HEK293 (cell line): ENCODE measurements at regions not wholly inside any gene's neighbourhood (a gene's known extent, or its start where the extent isn't known, plus 50 kb on each side); places are given as distances from the start of the nearest gene placed in this dataset.

ENCODE experiments used
- CTCF ChIA-PET: fragments of 350-600 bp; formaldehyde crosslinking; extraction: SDS; loops from one replicate; lab custom pipeline; 2021; ENCODE audit warnings: antibody characterized with exemption; lab: Yijun Ruan, JAX
- POLR2A ChIA-PET: fragments of 300-600 bp; formaldehyde crosslinking; extraction: SDS; loops from one replicate; lab custom pipeline; 2020; ENCODE audit warnings: antibody characterized with exemption, inconsistent platforms; lab: Yijun Ruan, JAX
- H3K27ac ChIP-seq: fragments of 200-500 bp; sonication (Bioruptor generic); 2 replicates; pipeline ENCODE4 v1.5.1; 2014; ENCODE audit warnings: low read depth, low read length, control low read depth, inconsistent platforms; ENCODE audit errors: extremely low read depth
- H3K36me3 ChIP-seq, 2 experiments: fragments of 200-500 bp in 1 of 2; sonication (Bioruptor generic) in 1 of 2; 1 replicate in 1 of 2; 2 replicates in 1 of 2; pipeline ENCODE4 v1.5.1; 2014 to 2017; ENCODE audit warnings: inconsistent platforms in 2 of 2, low read length in 2 of 2; ENCODE audit not compliant: control insufficient read depth in 2 of 2, insufficient read depth in 1 of 2
- H3K4me1 ChIP-seq: fragments of 200-500 bp; sonication (Bioruptor generic); 2 replicates; pipeline ENCODE4 v1.5.1; 2014; ENCODE audit warnings: mild to moderate bottlenecking, low read length, inconsistent platforms; ENCODE audit not compliant: control insufficient read depth, insufficient read depth
- H3K4me3 ChIP-seq: 2 replicates; pipeline ENCODE4 v1.5.1; 2011; ENCODE audit warnings: low read depth, mild to moderate bottlenecking, control low read depth, low read length, moderate library complexity
- H3K9me3 ChIP-seq: fragments of 200-500 bp; sonication (Bioruptor generic); 2 replicates; pipeline ENCODE4 v1.5.1; 2014; ENCODE audit warnings: low read depth, low read length, inconsistent platforms; ENCODE audit not compliant: control insufficient read depth, insufficient read depth
- GFI1B ChIP-seq: fragments of 450-650 bp; formaldehyde crosslinking; IDR thresholded peaks from 2 replicates; pipeline ENCODE4 v1.5.1; 2016; ENCODE audit warnings: missing biosample characterization, missing genetic modification characterization
- KLF10 ChIP-seq: fragments of 450-650 bp; IDR thresholded peaks from 2 replicates; pipeline ENCODE4 v1.5.1; 2018; ENCODE audit warnings: missing biosample characterization, mild to moderate bottlenecking, missing genetic modification characterization
- KLF8 ChIP-seq: fragments of 450-650 bp; formaldehyde crosslinking; IDR thresholded peaks from 2 replicates; pipeline ENCODE4 v1.5.1; 2016; ENCODE audit warnings: missing biosample characterization, missing genetic modification characterization
- OVOL3 ChIP-seq: fragments of 450-650 bp; formaldehyde crosslinking; IDR thresholded peaks from 2 replicates; pipeline ENCODE4 v1.5.1; 2016; ENCODE audit warnings: missing biosample characterization, missing genetic modification characterization
- SP7 ChIP-seq: fragments of 450-650 bp; formaldehyde crosslinking; IDR thresholded peaks from 2 replicates; pipeline ENCODE4 v1.5.1; 2016; ENCODE audit warnings: missing biosample characterization, missing genetic modification characterization
- WT1 ChIP-seq: fragments of 450-650 bp; formaldehyde crosslinking; IDR thresholded peaks from 2 replicates; pipeline ENCODE4 v1.5.1; 2016; ENCODE audit warnings: missing biosample characterization, missing genetic modification characterization
- ZNF335 ChIP-seq: fragments of 450-650 bp; formaldehyde crosslinking; conservative IDR thresholded peaks from 2 replicates; pipeline ENCODE4 v1.5.1; 2016; ENCODE audit warnings: missing biosample characterization, missing genetic modification characterization
- ZNF433 ChIP-seq: fragments of 450-650 bp; formaldehyde crosslinking; IDR thresholded peaks from 2 replicates; pipeline ENCODE4 v1.5.1; 2016; ENCODE audit warnings: missing biosample characterization, missing genetic modification characterization, low read depth
- ZNF768 ChIP-seq: fragments of 450-650 bp; formaldehyde crosslinking; IDR thresholded peaks from 2 replicates; pipeline ENCODE4 v1.5.1; 2018; ENCODE audit warnings: missing biosample characterization, mild to moderate bottlenecking, missing genetic modification characterization
- ZNF830 ChIP-seq: fragments of 450-650 bp; IDR thresholded peaks from 2 replicates; pipeline ENCODE4 v1.5.0; 2018; ENCODE audit warnings: missing biosample characterization, missing genetic modification characterization, low read depth, mild to moderate bottlenecking, moderate library complexity
- TF ChIP-seq, protein P1 (sequence below): fragments of 450-650 bp; formaldehyde crosslinking; IDR thresholded peaks from 2 replicates; pipeline ENCODE4 v1.5.1; 2016; ENCODE audit warnings: missing biosample characterization, missing genetic modification characterization
- TF ChIP-seq, protein P2 (sequence below): fragments of 450-650 bp; formaldehyde crosslinking; IDR thresholded peaks from 2 replicates; pipeline ENCODE4 v1.5.1; 2016; ENCODE audit warnings: missing biosample characterization, missing genetic modification characterization
- TF ChIP-seq, protein P3 (sequence below): fragments of 450-650 bp; formaldehyde crosslinking; IDR thresholded peaks from 2 replicates; pipeline ENCODE4 v1.5.1; 2016; ENCODE audit warnings: missing biosample characterization, missing genetic modification characterization

DNA sequence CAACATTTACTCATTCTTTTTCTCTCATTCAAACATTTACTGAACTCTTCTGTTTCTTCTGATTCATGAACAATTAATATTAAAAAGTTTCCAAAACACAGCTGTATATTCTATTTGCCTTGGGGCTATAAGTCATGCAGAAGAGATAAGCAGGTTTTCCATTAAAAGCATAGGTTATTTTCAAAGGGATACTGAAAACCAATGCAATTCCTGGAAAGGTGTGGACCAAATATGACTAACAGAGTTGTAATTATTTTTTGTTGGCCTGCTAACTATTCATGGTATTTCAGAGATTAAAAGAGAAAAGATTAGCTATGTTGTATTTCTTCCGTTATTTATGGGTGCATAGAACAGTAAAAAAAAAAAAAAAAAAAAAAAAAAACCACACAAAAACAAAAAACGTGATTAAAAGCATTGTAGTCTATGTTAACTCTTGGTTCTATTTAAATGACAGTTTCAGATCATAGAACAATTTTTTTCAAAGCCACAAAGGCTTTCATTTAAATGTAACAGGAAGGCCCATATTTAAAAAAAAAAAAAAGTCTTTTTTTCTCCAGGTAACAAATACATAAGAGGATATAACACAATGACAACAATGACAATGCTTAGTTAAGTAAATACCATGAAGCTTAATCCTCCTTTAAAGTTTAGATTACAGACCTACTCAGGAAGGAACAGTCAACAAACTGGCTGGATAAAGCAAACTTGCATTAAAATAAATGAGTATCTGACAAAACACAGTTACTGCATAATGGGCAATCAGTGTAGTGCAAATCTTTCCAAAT, 1042.9 kb downstream of the GATA3 start:
- no peak overlapping the region for H3K4me3 ChIP-seq
- H3K27ac ChIP-seq = no peak overlapping the region
- CTCF ChIA-PET = no interaction called here
- H3K9me3 ChIP-seq = no peaks in the 10 kb centered on the region
- 0 out of 2 replicates have a peak, but pooled peaks cover 3% of the 10 kb centered on the region for H3K4me1 ChIP-seq
- TF ChIP-seq, protein P1, sequence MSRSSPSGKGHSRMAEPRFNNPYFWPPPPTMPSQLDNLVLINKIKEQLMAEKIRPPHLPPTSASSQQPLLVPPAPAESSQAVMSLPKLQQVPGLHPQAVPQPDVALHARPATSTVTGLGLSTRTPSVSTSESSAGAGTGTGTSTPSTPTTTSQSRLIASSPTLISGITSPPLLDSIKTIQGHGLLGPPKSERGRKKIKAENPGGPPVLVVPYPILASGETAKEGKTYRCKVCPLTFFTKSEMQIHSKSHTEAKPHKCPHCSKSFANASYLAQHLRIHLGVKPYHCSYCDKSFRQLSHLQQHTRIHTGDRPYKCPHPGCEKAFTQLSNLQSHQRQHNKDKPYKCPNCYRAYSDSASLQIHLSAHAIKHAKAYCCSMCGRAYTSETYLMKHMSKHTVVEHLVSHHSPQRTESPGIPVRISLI (tag by site-specific recombination) = peak; percentile 81; the same call in 1 of the 2 replicates
- no peak for TF ChIP-seq ZNF335
- no peaks in the 10 kb centered on the region for H3K36me3 ChIP-seq
- POLR2A ChIA-PET = no interaction called here

DNA sequence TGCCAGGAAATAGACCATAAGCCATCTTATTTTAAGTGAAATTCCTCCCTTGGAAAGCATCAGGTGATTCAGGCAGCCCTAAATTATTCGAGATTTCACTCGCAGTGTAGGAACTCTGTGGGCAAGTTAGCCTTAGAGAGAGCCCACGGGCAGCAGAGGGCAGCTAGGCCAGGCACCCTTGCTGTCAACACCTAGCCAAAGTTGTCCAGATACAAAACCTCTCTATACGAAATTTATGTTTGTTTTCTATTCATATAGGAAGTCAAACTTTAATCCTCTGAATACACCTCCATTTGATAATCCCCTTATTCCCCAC, 1043.5 kb downstream of the GATA3 start:
- Histone ChIP-seq H3K36me3 (no peaks in the 10 kb centered on the region), H3K4me3 (no peak overlapping the region), H3K9me3 (no peaks in the 10 kb centered on the region), H3K27ac (no peak overlapping the region), H3K4me1 (0 out of 2 replicates have a peak, but pooled peaks cover 3% of the 10 kb centered on the region)
- ChIA-PET POLR2A (no interaction called here), CTCF (no interaction called here)
- TF ChIP-seq ZNF830 (tag by site-specific recombination) = no peak
- TF ChIP-seq, protein P2, sequence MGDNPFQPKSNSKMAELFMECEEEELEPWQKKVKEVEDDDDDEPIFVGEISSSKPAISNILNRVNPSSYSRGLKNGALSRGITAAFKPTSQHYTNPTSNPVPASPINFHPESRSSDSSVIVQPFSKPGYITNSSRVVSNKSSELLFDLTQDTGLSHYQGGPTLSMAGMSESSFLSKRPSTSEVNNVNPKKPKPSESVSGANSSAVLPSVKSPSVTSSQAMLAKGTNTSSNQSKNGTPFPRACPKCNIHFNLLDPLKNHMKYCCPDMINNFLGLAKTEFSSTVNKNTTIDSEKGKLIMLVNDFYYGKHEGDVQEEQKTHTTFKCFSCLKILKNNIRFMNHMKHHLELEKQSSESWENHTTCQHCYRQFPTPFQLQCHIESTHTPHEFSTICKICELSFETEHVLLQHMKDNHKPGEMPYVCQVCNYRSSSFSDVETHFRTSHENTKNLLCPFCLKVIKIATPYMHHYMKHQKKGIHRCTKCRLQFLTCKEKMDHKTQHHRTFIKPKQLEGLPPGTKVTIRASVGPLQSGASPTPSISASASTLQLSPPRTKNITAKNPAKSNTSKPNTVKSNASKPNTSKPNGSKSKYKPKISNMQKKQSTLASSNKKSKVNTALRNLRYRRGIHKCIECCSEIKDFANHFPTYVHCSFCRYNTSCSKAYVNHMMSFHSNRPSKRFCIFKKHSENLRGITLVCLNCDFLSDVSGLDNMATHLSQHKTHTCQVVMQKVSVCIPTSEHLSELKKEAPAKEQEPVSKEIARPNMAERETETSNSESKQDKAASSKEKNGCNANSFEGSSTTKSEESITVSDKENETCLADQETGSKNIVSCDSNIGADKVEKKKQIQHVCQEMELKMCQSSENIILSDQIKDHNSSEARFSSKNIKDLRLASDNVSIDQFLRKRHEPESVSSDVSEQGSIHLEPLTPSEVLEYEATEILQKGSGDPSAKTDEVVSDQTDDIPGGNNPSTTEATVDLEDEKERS (tag by site-specific recombination) = no peak

DNA sequence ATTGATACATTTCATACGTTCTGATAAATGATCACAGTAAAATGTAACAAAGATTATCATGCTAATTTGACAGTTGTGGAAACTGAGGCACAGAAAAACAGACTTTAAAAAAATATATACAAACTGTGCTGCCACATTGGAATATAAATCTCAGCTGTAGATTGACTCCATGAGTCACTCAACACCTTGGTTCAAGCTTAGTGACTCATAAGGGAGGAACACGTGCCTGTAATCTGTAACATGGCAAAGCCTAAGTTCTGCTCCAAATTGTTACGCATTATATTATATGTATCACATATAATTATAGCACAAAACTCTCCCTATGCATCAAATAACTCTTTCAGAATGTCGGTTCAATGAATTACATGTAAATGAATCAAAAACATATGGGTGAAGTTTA, 1047.5 kb downstream of the GATA3 start:
- Histone ChIP-seq H3K4me3 (no peak overlapping the region), H3K4me1 (peaks cover 6% of the 10 kb centered on the region; the same call in 1 of the 2 replicates), H3K36me3 (no peaks in the 10 kb centered on the region)
- CTCF ChIA-PET = no interaction called here
- TF ChIP-seq, protein P3, sequence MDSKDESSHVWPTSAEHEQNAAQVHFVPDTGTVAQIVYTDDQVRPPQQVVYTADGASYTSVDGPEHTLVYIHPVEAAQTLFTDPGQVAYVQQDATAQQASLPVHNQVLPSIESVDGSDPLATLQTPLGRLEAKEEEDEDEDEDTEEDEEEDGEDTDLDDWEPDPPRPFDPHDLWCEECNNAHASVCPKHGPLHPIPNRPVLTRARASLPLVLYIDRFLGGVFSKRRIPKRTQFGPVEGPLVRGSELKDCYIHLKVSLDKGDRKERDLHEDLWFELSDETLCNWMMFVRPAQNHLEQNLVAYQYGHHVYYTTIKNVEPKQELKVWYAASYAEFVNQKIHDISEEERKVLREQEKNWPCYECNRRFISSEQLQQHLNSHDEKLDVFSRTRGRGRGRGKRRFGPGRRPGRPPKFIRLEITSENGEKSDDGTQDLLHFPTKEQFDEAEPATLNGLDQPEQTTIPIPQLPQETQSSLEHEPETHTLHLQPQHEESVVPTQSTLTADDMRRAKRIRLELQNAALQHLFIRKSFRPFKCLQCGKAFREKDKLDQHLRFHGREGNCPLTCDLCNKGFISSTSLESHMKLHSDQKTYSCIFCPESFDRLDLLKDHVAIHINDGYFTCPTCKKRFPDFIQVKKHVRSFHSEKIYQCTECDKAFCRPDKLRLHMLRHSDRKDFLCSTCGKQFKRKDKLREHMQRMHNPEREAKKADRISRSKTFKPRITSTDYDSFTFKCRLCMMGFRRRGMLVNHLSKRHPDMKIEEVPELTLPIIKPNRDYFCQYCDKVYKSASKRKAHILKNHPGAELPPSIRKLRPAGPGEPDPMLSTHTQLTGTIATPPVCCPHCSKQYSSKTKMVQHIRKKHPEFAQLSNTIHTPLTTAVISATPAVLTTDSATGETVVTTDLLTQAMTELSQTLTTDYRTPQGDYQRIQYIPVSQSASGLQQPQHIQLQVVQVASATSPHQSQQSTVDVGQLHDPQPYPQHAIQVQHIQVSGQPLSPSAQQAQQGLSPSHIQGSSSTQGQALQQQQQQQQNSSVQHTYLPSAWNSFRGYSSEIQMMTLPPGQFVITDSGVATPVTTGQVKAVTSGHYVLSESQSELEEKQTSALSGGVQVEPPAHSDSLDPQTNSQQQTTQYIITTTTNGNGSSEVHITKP (tag by site-specific recombination) = peak; percentile 41; the same call in 1 of the 2 replicates
- TF ChIP-seq ZNF768 (tag by site-specific recombination) (no peak), ZNF433 (tag by site-specific recombination) (no peak), SP7 (tag by site-specific recombination) (peak; percentile 47; the same call in 1 of the 2 replicates), GFI1B (0 out of 2 replicates have a peak, but pooled peaks have one; percentile 37), OVOL3 (tag by site-specific recombination) (no peak), KLF8 (tag by site-specific recombination) (peak; percentile 21; the same call in 1 of the 2 replicates), WT1 (tag by site-specific recombination) (peak; percentile 28; the same call in 1 of the 2 replicates), KLF10 (tag by site-specific recombination) (no peak)
- TF ChIP-seq, all 188 proteins: peak for 5
- H3K27ac ChIP-seq = no peak overlapping the region
- no peaks in the 10 kb centered on the region for H3K9me3 ChIP-seq
- POLR2A ChIA-PET = no interaction called here
